ENCODE measurements at regions not wholly inside any gene's neighbourhood (a gene's known extent, or its start where the extent isn't known, plus 50 kb on each side); places are given as distances from the start of the nearest gene placed in this dataset.

- no peak for DNase-seq
Measured at GRCh38 chr5:109531262-109531661, 121.5 kb upstream of the PJA2 start.

- no peak for DNase-seq
Measured at GRCh38 chr5:109529987-109530386, 120.2 kb upstream of the PJA2 start.

GRCh38 chr5:109529520-109529919, 119.7 kb upstream of the PJA2 start:
- peak; percentile 92 for DNase-seq

- DNase-seq: no peak
Measured at GRCh38 chr5:109524555-109524954, 114.8 kb upstream of the PJA2 start.

- no peak for DNase-seq
Measured at GRCh38 chr5:109524026-109524425, 114.3 kb upstream of the PJA2 start.

GRCh38 chr5:109522404-109522803, 112.6 kb upstream of the PJA2 start:
- no peak for DNase-seq

- no peak for DNase-seq
Measured at GRCh38 chr5:109519416-109519815, 109.6 kb upstream of the PJA2 start.

- no peak for DNase-seq
Measured at GRCh38 chr5:109516390-109516789, 106.6 kb upstream of the PJA2 start.

- DNase-seq: no peak
Measured at GRCh38 chr5:109511980-109512734, 102.4 kb upstream of the PJA2 start.

GRCh38 chr5:109506556-109506955, 96.8 kb upstream of the PJA2 start:
- DNase-seq: no peak

- no peak for DNase-seq
Measured at GRCh38 chr5:109496112-109496511, 86.3 kb upstream of the PJA2 start.

- DNase-seq: no peak
Measured at GRCh38 chr5:109487753-109488420, 78.1 kb upstream of the PJA2 start.

- peak; percentile 38 for DNase-seq
Measured at GRCh38 chr5:109486200-109486804, 76.5 kb upstream of the PJA2 start.

- peak; percentile 85 for DNase-seq
Measured at GRCh38 chr5:109485030-109485429, 75.3 kb upstream of the PJA2 start.

GRCh38 chr5:109484597-109484996, 74.8 kb upstream of the PJA2 start:
- no peak for DNase-seq

- no peak for DNase-seq
Measured at GRCh38 chr5:109483395-109483971, 73.7 kb upstream of the PJA2 start.

GRCh38 chr5:109482748-109483147, 73.0 kb upstream of the PJA2 start:
- DNase-seq: peak; percentile 27

GRCh38 chr5:109479260-109479860, 69.6 kb upstream of the PJA2 start:
- peak; percentile 20 for DNase-seq

- no peak for DNase-seq
Measured at GRCh38 chr5:109478830-109479229, 69.1 kb upstream of the PJA2 start.

- DNase-seq: no peak
Measured at GRCh38 chr5:109476292-109476691, 66.5 kb upstream of the PJA2 start.

GRCh38 chr5:109469896-109470662, 60.3 kb upstream of the PJA2 start:
- DNase-seq: no peak

All from tongue (tissue), 1 donor.